Left lung (tissue), 4 donors: ENCODE measurements at regions not wholly inside any gene's neighbourhood (a gene's known extent, or its start where the extent isn't known, plus 50 kb on each side); places are given as distances from the start of the nearest gene placed in this dataset.

ENCODE experiments used
- ATAC-seq: fragments of 200-7000 bp; cut with Tn5 transposase; one replicate; pipeline ENCODE4 v1.9.1; 2020; ENCODE audit warnings: moderate library complexity
- DNase-seq, 4 donors: peaks; one replicate each; pipeline ENCODE4 v3.0.0-alpha.2; 2013 to 2020
- H3K27ac ChIP-seq, 2 donors: fragments of 200-600 bp; sonication (generic) in 1 of 2; one replicate each; pipeline versions ENCODE4 v1.5.0 to v1.8.0; 2020 to 2021
- H3K27me3 ChIP-seq, 2 donors: fragments of 200-600 bp; sonication (generic) in 1 of 2; one replicate each; pipeline versions ENCODE4 v1.5.0 to v1.8.0; 2020 to 2021
- H3K36me3 ChIP-seq, 2 donors: fragments of 200-600 bp; sonication (generic) in 1 of 2; one replicate each; pipeline versions ENCODE4 v1.5.0 to v1.8.0; 2020 to 2021
- H3K4me1 ChIP-seq, 2 donors: fragments of 200-600 bp; one replicate each; pipeline ENCODE4 v1.8.0; 2021
- H3K4me3 ChIP-seq, 2 donors: fragments of 200-600 bp; sonication (generic) in 1 of 2; one replicate each; pipeline versions ENCODE4 v1.5.0 to v1.8.0; 2020 to 2021; ENCODE audit warnings: mild to moderate bottlenecking in 1 of 2
- H3K9me3 ChIP-seq, 2 donors: fragments of 200-600 bp; sonication (generic) in 1 of 2; one replicate each; pipeline versions ENCODE4 v1.5.0 to v1.8.0; 2020 to 2021
- intact Hi-C, 2 donors: fragments of 100-400 bp; cut with DNase I; formaldehyde crosslinking; loops; one replicate each; pipeline versions ENCODE4 v1.11.2 to v1.14.2; 2022
- TF ChIP-seq, protein P1 (sequence below), 2 donors: fragments of 200-600 bp; sonication (generic) in 1 of 2; IDR thresholded peaks; one replicate each; pipeline versions ENCODE4 v1.5.0 to v1.8.0; 2021; ENCODE audit warnings: antibody characterized with exemption in 2 of 2
- donor health status: DM: no; HTN: yes; CAD: no.
- donor health status: DM: no; HTN: no; CAD: no.

DNA sequence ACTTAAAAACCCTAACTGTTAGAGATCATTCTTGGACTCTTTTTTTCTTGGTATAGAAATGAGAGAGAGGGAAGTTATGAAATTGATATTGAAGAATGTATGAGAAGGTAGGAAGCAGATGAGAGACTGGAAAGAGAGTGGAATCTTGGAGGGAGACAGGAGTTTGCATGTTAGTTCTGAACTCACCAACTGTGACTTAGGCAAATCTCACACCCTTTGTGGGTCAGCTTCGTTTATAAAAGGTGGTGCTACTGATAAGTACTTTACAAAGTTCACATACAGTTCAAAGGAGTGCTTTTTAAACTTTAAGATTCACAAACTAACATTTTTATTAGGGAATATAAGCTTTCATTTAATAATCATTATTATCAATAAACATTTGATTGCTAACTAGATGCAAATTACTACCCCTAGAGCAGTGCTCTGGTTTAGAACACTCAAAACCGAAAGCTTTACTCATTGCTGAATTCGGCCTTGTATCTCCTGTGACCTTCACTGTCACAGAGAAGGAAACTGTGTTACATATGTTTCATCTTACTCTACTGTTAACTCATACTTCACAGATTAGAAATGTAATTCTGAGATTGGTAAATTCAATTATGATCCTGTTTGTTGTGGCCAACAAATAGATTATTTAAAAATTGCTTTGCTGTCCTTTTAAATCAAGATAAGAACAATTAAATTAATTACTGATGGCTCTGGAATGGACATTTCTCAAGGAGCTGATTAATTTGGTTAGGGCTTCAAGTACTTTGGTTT lies 143.2 kb downstream of the RMI1 start:
- no peak for DNase-seq
- no peaks in the 10 kb centered on the region for H3K9me3 ChIP-seq
- H3K27me3 ChIP-seq = no peaks in the 10 kb centered on the region
- no peak overlapping the region for H3K4me3 ChIP-seq
- no peaks in the 10 kb centered on the region for H3K4me1 ChIP-seq
- no peak overlapping the region for H3K27ac ChIP-seq
- intact Hi-C loops = no loop called here
- H3K36me3 ChIP-seq = no peaks in the 10 kb centered on the region
- TF ChIP-seq, protein P1, sequence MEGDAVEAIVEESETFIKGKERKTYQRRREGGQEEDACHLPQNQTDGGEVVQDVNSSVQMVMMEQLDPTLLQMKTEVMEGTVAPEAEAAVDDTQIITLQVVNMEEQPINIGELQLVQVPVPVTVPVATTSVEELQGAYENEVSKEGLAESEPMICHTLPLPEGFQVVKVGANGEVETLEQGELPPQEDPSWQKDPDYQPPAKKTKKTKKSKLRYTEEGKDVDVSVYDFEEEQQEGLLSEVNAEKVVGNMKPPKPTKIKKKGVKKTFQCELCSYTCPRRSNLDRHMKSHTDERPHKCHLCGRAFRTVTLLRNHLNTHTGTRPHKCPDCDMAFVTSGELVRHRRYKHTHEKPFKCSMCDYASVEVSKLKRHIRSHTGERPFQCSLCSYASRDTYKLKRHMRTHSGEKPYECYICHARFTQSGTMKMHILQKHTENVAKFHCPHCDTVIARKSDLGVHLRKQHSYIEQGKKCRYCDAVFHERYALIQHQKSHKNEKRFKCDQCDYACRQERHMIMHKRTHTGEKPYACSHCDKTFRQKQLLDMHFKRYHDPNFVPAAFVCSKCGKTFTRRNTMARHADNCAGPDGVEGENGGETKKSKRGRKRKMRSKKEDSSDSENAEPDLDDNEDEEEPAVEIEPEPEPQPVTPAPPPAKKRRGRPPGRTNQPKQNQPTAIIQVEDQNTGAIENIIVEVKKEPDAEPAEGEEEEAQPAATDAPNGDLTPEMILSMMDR (IDR thresholded peaks at IDR 0.05) = no peak
- no peak for ATAC-seq

DNA sequence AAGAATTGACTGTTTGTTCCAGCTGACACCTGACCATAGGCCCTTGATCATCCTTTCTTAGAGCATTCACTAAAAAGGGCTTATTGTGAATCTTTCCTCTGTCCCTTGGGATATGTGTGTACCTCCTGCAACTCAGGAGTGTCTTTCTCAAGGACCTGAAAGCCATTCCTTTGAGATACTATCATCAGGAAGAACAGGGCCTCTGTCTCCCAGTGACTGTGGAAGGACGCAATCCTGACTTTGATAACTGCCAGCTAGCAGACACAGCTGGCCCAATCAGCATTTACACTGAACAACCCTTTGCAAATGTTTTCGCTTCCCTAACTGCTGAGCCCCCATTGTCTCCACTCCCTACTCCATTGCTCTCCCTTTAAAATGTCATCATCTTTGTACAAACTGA lies 144.4 kb downstream of the RMI1 start:
- Histone ChIP-seq H3K27me3 (no peaks in the 10 kb centered on the region), H3K4me3 (no peak overlapping the region), H3K9me3 (no peaks in the 10 kb centered on the region), H3K4me1 (no peaks in the 10 kb centered on the region), H3K36me3 (no peaks in the 10 kb centered on the region), H3K27ac (no peak overlapping the region)
- DNase-seq (no peak), ATAC-seq (no peak)
- TF ChIP-seq, protein P1 (IDR thresholded peaks at IDR 0.05) = no peak
- intact Hi-C loops = no loop called here

DNA sequence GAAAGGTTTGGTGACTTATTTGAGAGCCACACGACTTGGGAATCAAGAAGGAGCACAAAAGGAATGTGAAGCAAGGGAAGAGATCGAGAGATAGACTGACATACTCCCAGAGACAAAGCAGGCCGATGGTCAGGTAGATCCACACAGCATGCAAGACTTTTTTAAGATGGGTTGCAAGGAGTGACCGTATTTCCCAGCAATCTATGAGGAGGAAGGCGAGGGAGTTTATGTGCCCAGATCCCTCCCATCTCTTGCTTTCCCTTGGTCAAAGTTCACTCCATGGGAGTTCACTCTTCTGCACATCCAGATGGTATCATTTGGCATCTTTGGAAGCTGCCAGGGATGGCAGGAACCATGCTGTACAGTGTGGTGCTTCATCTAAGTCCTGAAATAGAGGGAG lies 148.9 kb downstream of the RMI1 start:
- Histone ChIP-seq H3K27me3 (no peaks in the 10 kb centered on the region), H3K36me3 (no peaks in the 10 kb centered on the region), H3K4me3 (no peak overlapping the region), H3K4me1 (no peaks in the 10 kb centered on the region), H3K9me3 (no peaks in the 10 kb centered on the region), H3K27ac (no peak overlapping the region)
- intact Hi-C loops = no loop called here
- DNase-seq (no peak), ATAC-seq (no peak)
- TF ChIP-seq, protein P1 (IDR thresholded peaks at IDR 0.05) = no peak

DNA sequence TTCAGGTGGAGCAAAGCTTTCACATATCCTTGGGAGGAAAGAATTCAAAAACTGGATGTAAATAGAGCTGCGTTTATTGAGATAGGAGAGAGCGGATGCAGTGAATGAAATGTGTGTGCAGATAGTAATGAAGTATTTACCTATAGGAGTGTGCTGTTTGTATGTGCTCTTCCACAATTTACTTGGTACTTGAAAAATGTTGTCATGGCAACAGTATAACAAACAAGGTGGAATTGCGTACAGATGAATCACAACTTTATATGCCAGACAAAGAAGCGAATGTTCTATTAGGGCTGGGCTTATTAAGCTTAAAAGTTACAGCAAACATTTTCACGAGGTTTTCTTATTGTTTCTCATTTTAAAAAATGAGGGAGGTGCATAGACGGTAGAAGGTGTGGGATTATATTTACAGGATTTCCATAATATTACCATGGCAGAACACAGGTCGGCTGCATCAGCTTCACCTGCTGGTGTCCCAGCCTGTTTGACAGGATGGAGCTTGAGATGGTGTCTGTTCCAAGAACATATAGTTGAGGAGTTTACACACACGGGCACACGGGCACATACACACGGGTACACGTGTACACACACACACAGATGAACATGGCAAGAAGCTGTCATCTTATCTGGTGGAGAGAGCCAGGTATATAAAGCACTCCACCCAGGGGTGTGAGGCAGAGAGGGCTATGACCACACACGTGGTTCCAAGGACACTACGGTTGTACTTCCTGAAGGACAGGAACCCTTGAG lies 155.7 kb downstream of the RMI1 start:
- peak in 1 of 4 donors; percentile 29 for DNase-seq
- H3K4me1 ChIP-seq = peaks cover 0 to 18% of the 10 kb centered on the region in 2 donors
- no peaks in the 10 kb centered on the region for H3K36me3 ChIP-seq
- H3K27ac ChIP-seq = no peak overlapping the region
- ATAC-seq = peak; percentile 72
- no peak overlapping the region for H3K4me3 ChIP-seq
- TF ChIP-seq, protein P1 (IDR thresholded peaks at IDR 0.05) = no peak
- no peaks in the 10 kb centered on the region for H3K9me3 ChIP-seq
- intact Hi-C loops = no loop called here
- H3K27me3 ChIP-seq = peaks cover 16 to 25% of the 10 kb centered on the region in 2 donors

DNA sequence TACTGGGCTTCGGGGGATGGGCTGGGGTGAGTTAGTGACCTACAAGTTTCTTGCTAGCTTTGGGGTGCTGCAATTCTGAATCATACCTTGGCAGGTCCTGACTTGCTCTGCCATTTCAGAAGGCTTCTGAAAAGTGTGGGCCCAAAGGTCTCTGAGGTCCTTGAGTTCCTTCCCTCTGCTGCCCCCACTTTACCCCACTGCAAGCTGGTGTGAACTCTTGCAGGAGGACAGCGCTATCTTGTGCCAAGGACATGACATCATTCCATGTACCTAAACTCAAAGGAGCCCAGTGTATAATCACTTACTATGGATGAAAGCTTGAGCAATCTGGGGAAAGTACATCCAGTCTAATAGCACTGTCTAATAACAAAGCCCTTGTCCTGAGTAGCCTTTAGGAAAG lies 157.4 kb downstream of the RMI1 start:
- intact Hi-C loops = no loop called here
- no peak overlapping the region for H3K27ac ChIP-seq
- no peaks in the 10 kb centered on the region for H3K9me3 ChIP-seq
- TF ChIP-seq, protein P1 (IDR thresholded peaks at IDR 0.05) = no peak
- H3K27me3 ChIP-seq = peaks cover 33 to 42% of the 10 kb centered on the region in 2 donors
- ATAC-seq (peak; percentile 20), DNase-seq (no peak)
- H3K36me3 ChIP-seq = no peaks in the 10 kb centered on the region
- H3K4me1 ChIP-seq = peaks cover 0 to 18% of the 10 kb centered on the region in 2 donors
- no peak overlapping the region for H3K4me3 ChIP-seq
